MV-4-11 (cell line): ENCODE measurements at regions not wholly inside any gene's neighbourhood (a gene's known extent, or its start where the extent isn't known, plus 50 kb on each side); places are given as distances from the start of the nearest gene placed in this dataset.
"Not testable (repeated sequence)": the region's sequence is repeated elsewhere in the genome, so short reads cannot be mapped to it uniquely, and the experiment has no call there.

ENCODE experiments used
- DNase-seq: peaks from one replicate; lab custom pipeline; 2025; lab: John Stamatoyannopoulos, UW

DNA sequence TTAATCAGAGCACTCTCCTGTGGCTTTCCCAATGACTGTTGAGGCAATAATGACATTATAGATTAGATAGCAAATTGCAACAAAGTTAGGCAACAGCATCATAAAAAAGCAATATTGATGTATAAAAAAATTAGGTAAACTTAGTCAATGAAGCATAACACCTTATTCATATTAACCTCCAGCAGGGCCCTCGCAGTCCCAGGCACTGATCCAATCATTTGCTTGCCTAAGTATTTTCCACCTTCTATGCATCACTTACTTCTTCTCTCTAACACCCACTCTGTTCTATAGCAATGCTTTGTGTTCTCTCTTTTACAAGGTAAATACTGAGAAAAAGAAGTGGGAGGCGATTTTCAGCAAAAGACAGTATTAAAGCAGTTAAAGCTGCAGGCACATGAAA lies 833.5 kb upstream of the ADGRL3 start:
- no peak for DNase-seq

DNA sequence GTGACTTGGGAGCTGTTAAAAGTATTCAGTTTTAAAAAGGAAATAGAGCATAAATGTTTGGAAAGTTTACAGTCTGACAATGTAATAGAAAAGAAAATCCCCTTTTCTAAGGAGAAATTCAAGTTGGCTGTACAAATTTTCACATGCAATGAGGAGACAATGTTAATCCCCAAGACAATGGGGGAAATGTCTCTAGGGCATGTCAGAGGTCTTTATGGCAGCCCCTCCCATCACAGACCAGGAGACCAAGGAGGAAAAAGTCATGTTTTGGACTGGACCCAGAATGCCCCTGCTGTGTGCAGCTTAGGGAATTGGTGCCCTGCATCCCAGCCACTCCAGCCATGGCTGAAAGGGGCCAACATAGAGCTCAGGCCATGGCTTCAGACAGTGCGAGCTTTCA lies 831.1 kb upstream of the ADGRL3 start:
- no peak for DNase-seq

DNA sequence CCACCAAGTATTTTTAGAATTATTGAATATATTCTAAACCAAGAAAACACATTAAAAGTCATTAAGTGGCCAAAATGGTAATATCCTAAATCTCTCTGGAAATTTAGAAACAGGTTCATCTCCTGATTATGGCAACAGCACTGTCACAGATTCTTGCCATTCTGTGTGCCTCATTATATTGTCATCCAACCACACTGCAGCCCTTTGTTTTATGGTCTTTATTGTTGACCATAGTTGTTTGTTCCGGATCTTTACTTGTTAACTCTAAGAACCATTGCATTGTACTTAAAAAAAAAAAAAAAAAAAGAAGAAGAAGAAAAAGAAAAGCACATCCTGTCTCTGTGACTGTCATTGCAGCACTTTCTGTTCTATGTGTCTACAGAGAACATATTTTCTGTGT lies 822.1 kb upstream of the ADGRL3 start:
- DNase-seq, result no peak

DNA sequence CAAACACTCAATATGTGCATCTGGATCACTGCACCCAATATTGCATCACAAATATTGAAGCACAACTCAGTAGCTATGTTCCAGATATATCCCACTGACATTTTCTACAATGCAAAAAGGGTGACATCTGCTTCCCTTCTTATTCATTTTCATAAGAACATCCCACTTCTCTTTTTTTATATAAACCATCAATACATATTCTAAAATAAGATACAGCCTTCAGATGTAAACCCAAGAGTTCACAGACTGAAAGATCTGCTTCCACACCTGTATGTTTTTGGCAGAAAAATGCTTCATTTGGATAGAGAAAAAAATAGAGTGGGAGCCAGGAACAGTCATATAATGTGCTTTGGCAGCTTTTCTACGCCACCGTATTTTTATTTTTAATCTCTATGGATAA lies 815.6 kb upstream of the ADGRL3 start:
- DNase-seq, result no peak

DNA sequence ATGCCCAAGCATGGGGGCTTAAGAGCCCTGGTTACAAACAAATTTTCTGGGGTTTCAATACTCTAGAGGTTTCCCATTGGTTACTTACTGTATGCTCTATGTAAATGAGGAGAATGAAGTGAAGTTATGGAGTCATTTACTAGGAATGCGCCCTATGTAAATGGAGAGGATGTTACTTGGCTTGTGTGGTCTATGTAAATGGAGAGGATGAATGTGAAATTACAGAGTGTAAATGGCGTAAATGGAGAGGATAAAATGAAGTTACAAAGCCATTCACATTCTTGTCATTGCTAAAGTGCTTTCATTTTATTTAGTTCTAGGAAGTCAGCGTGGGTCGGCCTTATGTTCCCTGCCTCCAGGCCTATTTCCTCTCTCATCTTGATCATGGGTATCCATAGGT lies 810.5 kb upstream of the ADGRL3 start:
- DNase-seq, result no peak

DNA sequence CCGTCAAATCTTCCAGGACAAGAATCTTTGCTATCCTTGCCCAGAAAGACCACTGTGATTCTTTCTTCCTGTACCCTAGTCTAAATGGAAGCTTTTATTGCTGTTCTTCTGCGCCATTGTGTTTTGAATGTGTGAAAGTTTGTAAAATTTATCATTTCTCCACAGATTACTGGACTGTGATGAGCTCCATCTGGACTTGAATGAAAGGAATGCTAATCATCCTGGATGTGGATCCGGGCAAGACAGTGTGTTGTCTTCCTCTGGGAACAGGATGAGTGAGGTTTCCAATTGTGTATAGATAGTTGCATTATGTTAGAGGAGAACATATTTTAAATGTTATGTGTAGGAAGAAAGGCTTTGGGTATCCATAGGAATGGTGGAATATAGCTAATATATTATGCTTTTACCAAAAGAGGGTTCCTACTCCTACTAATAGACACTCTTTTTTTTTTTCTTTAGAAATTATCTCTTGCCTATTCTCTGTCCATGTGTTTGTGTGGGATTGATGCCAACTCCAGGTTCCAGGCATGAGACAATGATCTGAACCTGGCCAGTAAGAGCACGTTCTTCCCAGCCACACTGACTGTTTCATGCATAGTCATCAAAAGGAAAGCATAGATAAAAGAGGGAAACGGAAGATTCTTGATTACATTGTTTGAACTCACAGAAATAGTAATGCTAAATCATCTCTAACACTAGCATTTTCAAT lies 803.6 kb upstream of the ADGRL3 start:
- DNase-seq, result no peak

DNA sequence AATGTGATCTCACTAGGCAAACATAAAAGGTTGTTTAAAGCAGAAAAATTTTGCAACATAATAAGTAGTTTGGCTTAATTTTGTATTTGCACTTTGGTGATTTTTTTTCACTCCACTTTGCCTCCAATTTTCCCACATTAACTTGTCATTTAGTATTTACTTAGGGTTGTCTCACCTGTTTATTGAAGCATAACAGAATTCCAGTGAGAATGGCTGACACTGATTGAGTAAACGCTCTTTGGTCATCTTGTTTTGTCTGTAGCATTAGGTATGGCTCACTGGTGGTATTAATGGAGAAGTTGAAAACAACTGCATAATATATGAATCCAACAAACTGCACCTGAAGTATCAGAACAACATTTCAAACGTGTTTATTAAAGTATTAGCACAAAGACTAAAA lies 799.5 kb upstream of the ADGRL3 start:
- DNase-seq, result no peak

DNA sequence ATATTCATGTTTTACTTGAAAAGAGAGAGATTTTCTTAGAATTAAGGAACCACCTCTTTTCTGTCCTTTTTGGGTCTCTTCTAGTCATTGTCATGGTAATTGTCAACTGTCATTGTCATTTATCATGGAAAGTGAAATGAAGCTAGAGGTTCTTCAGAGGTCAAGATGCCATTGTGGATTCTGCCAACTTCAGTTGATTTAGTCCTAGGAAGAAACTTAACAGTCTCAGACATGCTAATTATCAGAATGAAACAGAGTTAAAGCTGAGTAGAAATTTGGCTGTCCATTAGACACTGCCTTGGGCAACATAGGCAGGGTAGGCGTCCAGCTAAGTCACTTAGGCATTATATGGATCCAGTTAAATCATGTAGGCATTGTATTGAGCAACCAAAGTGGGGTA lies 796.1 kb upstream of the ADGRL3 start:
- DNase-seq, result no peak

DNA sequence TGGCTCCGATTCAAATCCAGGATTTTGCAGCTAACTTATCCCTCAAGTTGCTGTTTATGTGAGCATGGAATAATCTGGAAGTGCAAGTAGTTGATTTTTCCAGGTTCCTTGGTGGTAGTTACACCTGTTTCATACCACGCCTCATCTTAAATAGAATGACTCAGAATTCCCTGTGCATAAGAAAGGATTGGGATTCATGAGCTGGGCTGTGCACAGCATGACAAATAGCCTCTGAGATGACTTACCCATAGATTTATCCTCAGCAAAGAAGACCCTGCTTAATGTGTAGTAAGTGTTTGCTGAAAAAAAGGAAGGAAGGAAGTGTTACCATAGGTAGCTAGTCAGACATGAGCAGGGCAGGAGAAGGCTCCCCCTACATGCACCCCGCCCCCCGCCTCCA lies 777.7 kb upstream of the ADGRL3 start:
- no peak for DNase-seq

DNA sequence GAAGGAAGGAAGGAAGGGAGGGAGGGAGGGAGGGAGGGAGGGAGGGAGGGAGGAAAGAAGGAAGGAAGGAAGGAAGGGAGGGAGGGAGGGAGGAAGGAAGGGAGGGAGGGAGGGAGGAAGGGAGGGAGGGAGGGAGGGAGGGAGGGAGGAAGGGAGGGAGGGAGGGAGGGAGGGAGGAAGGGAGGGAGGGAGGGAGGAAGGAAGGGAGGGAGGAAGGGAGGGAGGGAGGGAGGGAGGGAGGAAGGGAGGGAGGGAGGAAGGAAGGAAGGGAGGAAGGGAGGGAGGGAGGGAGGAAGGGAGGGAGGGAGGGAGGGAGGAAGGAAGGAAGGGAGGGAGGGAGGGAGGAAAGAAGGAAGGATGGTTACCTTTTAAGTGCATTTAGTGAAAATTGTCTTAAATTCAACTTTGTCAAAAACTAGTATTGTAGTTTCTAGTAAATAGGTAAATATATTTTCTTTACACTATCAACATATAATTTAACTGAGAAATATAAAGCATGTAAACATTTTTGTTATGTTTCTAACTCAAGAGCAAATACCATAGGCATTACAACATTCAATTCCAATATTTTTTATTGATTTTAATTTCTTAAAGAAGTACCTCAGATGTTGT lies 776.4 kb upstream of the ADGRL3 start:
- DNase-seq, result not testable (repeated sequence)

DNA sequence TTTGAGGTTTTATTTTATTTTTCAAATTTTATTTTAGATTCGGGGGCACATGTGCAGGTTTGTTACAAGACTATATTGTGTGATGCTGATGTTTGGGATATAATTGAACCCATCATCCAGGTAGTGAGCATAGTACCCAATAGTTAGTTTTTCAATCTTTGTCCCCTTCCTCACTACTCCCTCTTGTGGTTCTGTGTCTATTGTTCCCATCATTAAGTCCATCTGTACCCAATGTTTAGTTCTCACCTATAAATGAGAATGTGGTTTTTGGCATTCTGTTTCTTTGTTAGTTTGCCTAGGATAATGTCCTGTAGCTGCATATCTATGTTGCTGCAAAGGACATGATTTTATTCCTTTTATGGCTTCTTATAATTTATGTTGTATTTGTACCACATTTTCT lies 767.2 kb upstream of the ADGRL3 start:
- no peak for DNase-seq

DNA sequence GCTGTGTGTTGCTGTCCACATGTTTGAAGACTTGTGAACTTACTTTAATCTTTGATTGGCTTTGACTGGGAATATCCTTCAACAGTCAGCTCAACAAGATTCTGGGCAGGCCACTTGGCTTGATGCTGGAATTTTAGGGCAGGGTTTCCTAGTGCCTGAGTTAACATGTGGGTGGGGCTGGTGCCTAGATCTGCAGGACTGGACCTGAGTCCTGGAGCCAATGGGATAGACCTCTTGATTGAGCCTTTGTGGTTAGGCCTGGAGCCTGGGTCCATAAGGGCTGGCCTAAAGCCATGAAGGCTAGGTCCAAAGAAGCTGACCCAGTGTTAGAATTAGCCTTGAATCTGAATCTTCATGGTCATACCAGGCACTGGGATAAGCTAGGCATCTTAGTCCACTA lies 757.1 kb upstream of the ADGRL3 start:
- DNase-seq, result no peak

DNA sequence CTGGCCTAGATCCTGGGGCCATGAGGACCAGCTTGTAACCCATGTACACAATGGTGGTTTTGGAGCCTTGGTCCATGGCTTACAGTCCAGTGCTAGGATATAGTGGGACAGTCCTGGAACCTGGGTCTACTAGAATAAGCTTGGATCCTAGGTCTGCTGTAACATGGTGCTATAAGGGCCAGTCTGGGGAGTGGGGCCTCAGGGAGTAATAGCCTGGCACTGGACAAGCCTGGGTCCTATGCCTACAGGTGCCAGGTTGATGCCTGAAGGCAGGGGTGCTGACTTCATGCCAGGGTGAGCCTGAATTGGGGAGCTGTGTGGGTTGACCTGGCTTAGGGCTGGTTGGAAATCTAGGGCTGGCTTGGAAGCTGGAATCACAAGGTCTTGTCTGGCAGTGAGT lies 756.3 kb upstream of the ADGRL3 start:
- DNase-seq, result no peak

DNA sequence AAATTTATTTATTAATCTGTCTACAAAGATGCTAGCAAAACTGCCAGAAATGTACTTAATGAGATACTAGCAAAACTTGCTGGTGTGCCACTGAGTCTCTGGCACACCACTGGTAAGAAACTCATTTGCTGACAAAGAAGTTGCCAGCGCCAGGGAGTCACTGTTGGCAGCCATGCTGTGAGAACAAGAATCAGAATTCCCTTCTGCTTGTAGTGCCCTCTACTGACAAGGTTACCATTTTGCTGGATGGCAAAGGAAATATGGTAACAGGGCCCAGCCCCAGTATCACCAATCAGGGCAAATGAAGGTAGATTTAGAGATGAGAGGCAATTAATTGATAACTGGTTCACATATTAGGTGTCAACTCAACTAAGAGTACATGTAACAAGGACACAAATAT lies 750.1 kb upstream of the ADGRL3 start:
- DNase-seq, result no peak

DNA sequence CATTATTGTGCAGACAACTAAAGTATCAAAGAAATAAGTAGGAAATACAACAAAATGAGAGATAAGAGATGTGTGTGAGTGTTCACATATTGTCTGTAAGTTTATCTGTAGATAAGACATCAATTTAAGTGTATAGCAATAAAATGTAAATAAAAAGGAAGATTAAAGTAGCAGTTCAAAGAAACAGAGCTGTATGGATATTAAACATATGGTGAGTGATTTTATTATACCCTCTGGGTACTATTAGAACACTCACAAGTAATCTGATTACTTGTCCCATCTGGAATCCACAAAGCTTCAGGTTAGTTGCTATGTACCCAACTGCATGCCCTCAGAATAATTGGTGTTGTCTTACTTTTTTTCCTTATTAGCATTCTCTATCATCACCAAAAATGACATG lies 747.9 kb upstream of the ADGRL3 start:
- no peak for DNase-seq

DNA sequence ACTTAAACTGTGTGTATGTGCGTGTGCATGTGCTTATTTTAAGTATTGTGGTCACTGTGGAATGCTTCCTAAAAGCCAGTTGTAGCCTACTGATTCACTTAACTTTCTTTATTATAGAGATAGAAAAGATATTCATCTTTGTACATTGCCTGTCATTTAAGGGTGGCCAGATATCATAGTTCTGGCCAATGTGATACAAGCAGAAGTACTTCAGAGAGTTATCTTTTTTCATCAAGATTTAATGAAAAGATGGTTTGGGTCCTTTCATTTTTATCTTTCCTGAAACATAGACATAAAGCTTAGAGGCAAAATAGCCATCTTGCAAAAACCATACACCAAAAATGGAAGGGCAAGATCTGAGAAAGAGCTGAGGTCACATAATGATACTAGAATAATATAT lies 744.7 kb upstream of the ADGRL3 start:
- no peak for DNase-seq

DNA sequence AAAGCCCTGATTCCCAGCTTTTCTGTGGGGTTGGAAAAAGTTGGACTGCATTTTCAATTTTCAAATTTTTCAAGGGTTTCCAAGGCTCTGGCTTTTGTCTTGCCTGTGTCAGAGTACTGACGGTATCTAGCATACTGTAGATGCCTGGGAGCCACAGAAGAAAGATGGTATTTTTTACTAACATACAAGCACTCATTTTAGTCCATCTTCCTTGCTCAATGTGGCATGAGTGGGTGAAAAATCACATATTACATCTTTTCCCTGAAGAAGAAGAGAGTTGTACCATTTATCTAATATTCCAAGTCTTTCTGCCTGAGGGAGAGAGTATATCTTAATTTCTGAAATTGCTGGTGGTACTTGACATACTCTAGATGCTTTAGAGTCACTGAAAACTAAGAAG lies 738.6 kb upstream of the ADGRL3 start:
- no peak for DNase-seq

DNA sequence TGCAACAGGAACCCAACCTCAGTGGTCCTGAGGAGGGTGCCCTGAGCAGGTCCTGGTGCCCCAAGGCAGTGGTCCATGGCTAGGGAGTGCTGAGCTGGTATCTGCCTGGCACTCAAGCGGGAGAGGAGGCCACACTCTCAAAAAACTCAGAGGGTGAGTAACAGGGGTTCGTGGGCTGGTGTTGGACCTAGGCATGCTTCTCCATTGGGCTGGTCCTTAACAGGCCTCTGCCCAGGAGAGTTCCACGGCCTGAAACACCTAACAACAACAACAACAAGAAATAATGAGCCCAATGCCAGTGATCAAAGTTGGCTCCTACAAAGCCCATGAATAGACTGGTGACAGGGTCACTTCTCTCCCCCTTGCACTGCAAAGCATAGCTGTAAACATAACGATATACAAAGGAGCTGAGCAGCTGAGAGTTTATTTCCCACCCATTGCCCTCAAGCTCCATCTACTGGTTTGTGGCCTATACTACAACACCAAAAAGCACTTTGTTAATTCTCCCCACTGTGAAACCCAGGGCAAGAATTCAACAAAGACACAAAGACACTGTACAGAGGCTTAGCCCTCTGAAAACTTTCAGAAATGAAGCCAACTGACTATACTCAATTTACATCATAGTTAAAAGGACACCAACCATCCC lies 736.1 kb upstream of the ADGRL3 start:
- DNase-seq, result no peak

DNA sequence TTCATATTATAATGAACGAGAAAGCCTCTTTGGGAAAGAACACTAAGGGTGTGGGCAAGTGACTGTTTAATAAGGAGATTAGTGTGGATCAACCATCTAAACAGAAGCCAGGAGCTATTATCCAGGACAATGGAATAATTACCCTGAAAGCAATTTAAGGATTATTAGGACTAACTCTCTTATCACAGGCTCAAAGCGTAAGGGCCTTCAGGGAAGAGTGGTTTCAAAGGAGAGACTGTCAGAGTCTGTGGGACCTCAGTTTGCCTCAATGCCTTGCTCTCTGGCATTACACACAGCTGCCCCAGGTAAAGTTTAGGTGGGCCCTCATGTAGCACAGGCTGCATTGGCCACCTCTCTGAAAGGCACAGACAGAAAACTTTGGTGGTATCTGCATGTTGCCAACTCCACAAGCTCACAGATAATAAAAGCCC lies 717.2 kb upstream of the ADGRL3 start:
- DNase-seq, result no peak

DNA sequence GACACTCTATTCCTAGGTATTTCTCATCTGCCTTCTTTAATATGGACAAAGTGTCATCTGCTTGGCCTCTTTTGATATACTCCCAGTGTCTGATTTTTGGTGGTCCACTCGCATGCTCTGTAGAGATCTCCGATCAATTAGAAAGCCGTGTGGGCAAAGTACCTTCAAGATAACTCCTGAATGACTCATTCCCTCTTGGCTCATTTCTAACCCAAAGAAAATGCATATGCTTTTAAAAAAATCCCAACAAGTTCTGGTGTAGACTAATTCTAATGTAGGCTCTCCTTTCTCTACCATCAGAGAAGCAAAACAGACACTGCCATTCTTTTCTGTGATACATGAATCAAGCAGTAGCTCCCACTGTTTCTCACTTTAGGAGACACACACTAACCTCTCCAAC lies 714.9 kb upstream of the ADGRL3 start:
- no peak for DNase-seq

DNA sequence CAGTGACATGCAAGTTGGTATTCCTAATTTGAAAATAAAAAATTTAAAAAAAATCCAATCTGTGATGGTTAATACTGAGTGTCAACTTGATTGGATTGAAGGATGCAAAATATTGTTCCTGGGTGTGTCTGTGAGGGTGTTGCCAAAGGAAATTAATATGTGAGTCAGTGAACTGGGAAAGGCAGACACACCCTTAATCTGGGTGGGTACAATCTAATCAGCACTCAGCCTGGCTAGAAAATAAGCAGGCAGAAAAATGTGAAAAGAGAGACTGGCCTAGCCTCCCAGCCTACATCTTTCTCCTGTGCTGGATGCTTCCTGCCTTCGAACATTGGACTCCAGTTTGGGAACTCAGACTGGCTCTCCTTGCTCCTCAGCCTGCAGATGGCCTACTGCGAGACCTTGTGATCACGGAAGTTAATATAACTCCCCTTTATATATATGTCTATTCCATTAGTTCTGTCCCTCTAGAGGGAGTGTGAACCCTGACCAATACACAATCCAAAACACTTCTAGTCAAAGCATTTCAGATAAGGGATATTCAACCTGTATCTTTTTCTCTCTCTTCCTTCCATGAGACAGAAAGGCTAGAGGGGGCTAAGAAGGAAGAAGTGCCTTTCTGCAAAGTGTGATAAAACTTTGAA lies 712.9 kb upstream of the ADGRL3 start:
- not testable (repeated sequence) for DNase-seq

DNA sequence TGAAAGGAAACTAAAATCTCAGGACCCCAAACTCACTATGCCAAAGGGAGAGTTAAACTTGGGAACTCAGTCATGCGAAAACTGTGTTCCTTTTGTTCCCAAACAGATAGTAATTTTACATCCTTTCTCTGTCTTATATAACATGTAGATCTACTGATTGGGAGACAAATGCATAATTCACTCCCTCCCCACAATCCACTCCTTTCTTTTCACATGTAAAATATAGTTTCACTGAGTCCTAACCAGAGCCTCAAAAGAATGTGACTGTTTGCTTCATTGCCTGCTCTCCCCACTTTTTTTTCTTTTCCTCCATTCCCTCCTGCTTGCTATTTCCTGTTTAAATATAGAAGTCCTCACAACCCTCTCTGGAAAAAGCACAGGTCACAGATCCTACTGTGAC lies 699.3 kb upstream of the ADGRL3 start:
- no peak for DNase-seq

DNA sequence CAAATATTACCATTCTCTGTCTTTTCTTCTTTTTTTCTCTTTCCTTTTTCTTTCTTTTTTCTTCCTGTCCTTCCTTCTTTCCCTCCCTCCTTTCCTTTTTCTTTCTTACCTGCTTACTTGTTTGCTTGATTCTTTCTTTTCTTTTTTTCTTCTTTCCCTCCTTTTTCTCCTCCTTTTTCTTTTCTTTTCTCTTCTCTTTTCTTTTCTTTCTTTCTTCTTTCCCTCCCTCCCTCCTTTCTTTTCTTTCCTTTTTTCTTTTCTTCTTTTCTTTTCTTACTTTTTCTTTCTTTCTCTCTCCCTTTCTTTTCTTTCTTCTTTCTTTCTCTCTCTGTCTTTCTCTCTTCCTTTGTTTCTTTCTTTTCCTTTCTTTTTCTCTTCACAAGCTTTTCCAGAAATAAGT lies 697.4 kb upstream of the ADGRL3 start:
- no peak for DNase-seq
